Heart right ventricle (tissue), 16 donors: ENCODE measurements at regions not wholly inside any gene's neighbourhood (a gene's known extent, or its start where the extent isn't known, plus 50 kb on each side); places are given as distances from the start of the nearest gene placed in this dataset.

ENCODE experiments used
- ATAC-seq, 8 donors: fragments of 200-7000 bp; cut with Tn5 transposase; one replicate each; pipeline ENCODE4 v1.9.1; 2020; ENCODE audit warnings: mild to moderate bottlenecking in 8 of 8, moderate library complexity in 8 of 8, moderate number of reproducible peaks in 1 of 8
- DNase-seq, 2 donors: peaks; one replicate each; pipeline ENCODE4 v3.0.0-alpha.2; 2020
- H3K27ac ChIP-seq, 10 donors: fragments of 200-600 bp; sonication (generic) in 2 of 10; one replicate each; pipeline versions ENCODE4 v1.5.0 to v1.8.0; 2020 to 2022; ENCODE audit warnings: mild to moderate bottlenecking in 3 of 10
- H3K27me3 ChIP-seq, 7 donors: fragments of 200-600 bp; one replicate each; pipeline ENCODE4 v1.8.0; 2021 to 2022; ENCODE audit warnings: mild to moderate bottlenecking in 2 of 7
- H3K36me3 ChIP-seq, 9 donors: fragments of 200-600 bp; sonication (generic) in 1 of 9; one replicate each; pipeline versions ENCODE4 v1.5.0 to v1.8.0; 2020 to 2022; ENCODE audit warnings: mild to moderate bottlenecking in 2 of 9
- H3K4me1 ChIP-seq, 9 donors: fragments of 200-600 bp; sonication (generic) in 1 of 9; one replicate each; pipeline versions ENCODE4 v1.5.0 to v1.8.0; 2020 to 2022; ENCODE audit warnings: mild to moderate bottlenecking in 4 of 9
- H3K4me3 ChIP-seq, 10 donors: fragments of 200-600 bp; sonication (generic) in 2 of 10; one replicate each; pipeline versions ENCODE4 v1.5.0 to v1.8.0; 2020 to 2022; ENCODE audit warnings: mild to moderate bottlenecking in 7 of 10, moderate library complexity in 2 of 10
- H3K9me3 ChIP-seq, 11 donors: fragments of 200-600 bp in 10 of 11; sonication (generic) in 2 of 11; one replicate each; pipeline versions ENCODE4 v1.5.0 to v1.8.0; 2013 to 2022; ENCODE audit warnings: mild to moderate bottlenecking in 2 of 11, control low read depth in 1 of 11, moderate library complexity in 1 of 11
- CTCF ChIP-seq, 9 donors: fragments of 200-600 bp; sonication (generic) in 2 of 9; IDR thresholded peaks; one replicate each; pipeline versions ENCODE4 v1.5.0 to v1.8.0; 2021 to 2022; ENCODE audit warnings: antibody characterized with exemption in 9 of 9, mild to moderate bottlenecking in 5 of 9, moderate library complexity in 1 of 9
- WGBS, 2 donors: extraction: QIAGEN DNeasy Blood & Tissue Kit; methylation state at CpG; one replicate each; pipeline ENCODE4 v1.1.7; 2013; ENCODE audit warnings: inconsistent platforms in 1 of 2; 5-methylcytosine and 5-hydroxymethylcytosine counted together
- intact Hi-C, 10 donors: fragments of 100-400 bp; cut with DNase I; formaldehyde crosslinking; loops; one replicate each; pipeline versions ENCODE4 v1.11.1 to v1.14.2; 2022
- donor health status: Arrhythmogenic right ventricular cardiomyopathy.
- donor health status: ischemic (EF 13 %, LVEDD 7.1; RV severe dilation, severe dysfunction).
- donor health status: healthy with polysubstance abuse.
- donor health status: DM: no; HTN: yes; CAD: no.
- donor health status: DM: no; HTN: no; CAD: no.
- donor health status: ischemic (EF 25% LVEDD 6.9; RV normal size, moderate dysfunction).
- donor health status: ischemic (EF 25% LVEDD 5.7; RV mildly dilated, moderate dysfunction).
- donor health status: healthy.
- donor health status: DM: yes; HTN: yes; CAD: no.
- donor health status: Ischemic cardiomyopathy.
- donor health status: ischemic (EF 35%, LVEDD 5.7; RV mildly dilated, moderate dysfunction).
- donor health status: nonischemic (EF 11% LVEDD 7.7; RV severe dilation, severe dysfunction).
- donor health status: DM: yes; HTN: yes; CAD: no.
- donor health status: PGD.
- donor health status: ischemic (EF 29% LVEDD 5.4; RV normal size, mild dysfunction).
- donor health status: nonischemic (EF 23%, LVEDD 6.1; RV moderate dilation, normal function).

- H3K4me1 ChIP-seq: no peaks in the 10 kb centered on the region
- intact Hi-C loops: no loop called here
- no peak overlapping the region for H3K4me3 ChIP-seq
- no peak for TF ChIP-seq CTCF (IDR thresholded peaks at IDR 0.05)
- ATAC-seq (no peak), DNase-seq (no peak)
- no peak overlapping the region for H3K27ac ChIP-seq
- H3K36me3 ChIP-seq: no peaks in the 10 kb centered on the region
- no peaks in the 10 kb centered on the region for H3K9me3 ChIP-seq
- 87% methylated on average over 5 of the region's 5 CpGs for WGBS, 2 donors
- no peaks in the 10 kb centered on the region for H3K27me3 ChIP-seq
Measured at GRCh38 chr2:83022631-83023210, 1436.4 kb downstream of the SUCLG1 start.

GRCh38 chr2:83017366-83018090 is 1441.6 kb downstream of the SUCLG1 start:
- Histone ChIP-seq H3K9me3 (no peaks in the 10 kb centered on the region), H3K27ac (no peak overlapping the region), H3K4me3 (no peak overlapping the region), H3K4me1 (no peaks in the 10 kb centered on the region), H3K36me3 (no peaks in the 10 kb centered on the region), H3K27me3 (no peaks in the 10 kb centered on the region)
- intact Hi-C loops: no loop called here
- no peak for DNase-seq
- ATAC-seq: no peak
- 98 to 99% methylated on average over 2 of the region's 2 CpGs for WGBS, 2 donors
- TF ChIP-seq CTCF (IDR thresholded peaks at IDR 0.05): no peak

- Histone ChIP-seq H3K9me3 (no peaks in the 10 kb centered on the region), H3K4me3 (no peak overlapping the region), H3K4me1 (no peaks in the 10 kb centered on the region), H3K36me3 (no peaks in the 10 kb centered on the region), H3K27ac (no peak overlapping the region), H3K27me3 (no peaks in the 10 kb centered on the region)
- WGBS, 2 donors: 94 to 98% methylated on average over 8 of the region's 8 CpGs
- DNase-seq (no peak), ATAC-seq (no peak)
- TF ChIP-seq CTCF (IDR thresholded peaks at IDR 0.05): no peak
- intact Hi-C loops: no loop called here
Measured at GRCh38 chr2:83016343-83017110, 1442.6 kb downstream of the SUCLG1 start.

GRCh38 chr2:83015900-83016299 is 1443.2 kb downstream of the SUCLG1 start:
- H3K27ac ChIP-seq: no peak overlapping the region
- ATAC-seq (no peak), DNase-seq (no peak)
- no peaks in the 10 kb centered on the region for H3K4me1 ChIP-seq
- no peaks in the 10 kb centered on the region for H3K27me3 ChIP-seq
- TF ChIP-seq CTCF (IDR thresholded peaks at IDR 0.05): no peak
- no peaks in the 10 kb centered on the region for H3K36me3 ChIP-seq
- 80 to 85% methylated on average over 1 of the region's 1 CpG for WGBS, 2 donors
- H3K4me3 ChIP-seq: no peak overlapping the region
- H3K9me3 ChIP-seq: peaks cover 0 to 6% (median 0%) of the 10 kb centered on the region in 11 donors
- intact Hi-C loops: no loop called here
